Panc1 (cell line): ENCODE measurements at regions not wholly inside any gene's neighbourhood (a gene's known extent, or its start where the extent isn't known, plus 50 kb on each side); places are given as distances from the start of the nearest gene placed in this dataset.

Experiments
- CTCF ChIP-seq: fragments of 450-650 bp; IDR thresholded peaks from 2 replicates; pipeline ENCODE4 v1.5.1; 2017; ENCODE audit warnings: mild to moderate bottlenecking
- POLR2AphosphoS5 ChIP-seq: IDR thresholded peaks from 2 replicates; pipeline ENCODE4 v1.6.1; 2012; ENCODE audit warnings: mild to moderate bottlenecking, low read depth, low read length, moderate library complexity
- SIN3A ChIP-seq: IDR thresholded peaks from 2 replicates; pipeline ENCODE4 v1.6.1; 2012; ENCODE audit warnings: low read depth, mild to moderate bottlenecking, low read length, moderate library complexity, borderline replicate concordance; ENCODE audit not compliant: insufficient read depth

GRCh38 chr20:39676241-39676640 lies 714.1 kb downstream of the DHX35 start:
- TF ChIP-seq CTCF (no peak), SIN3A (no peak), POLR2AphosphoS5 (no peak)
